ENCODE measurements at regions not wholly inside any gene's neighbourhood (a gene's known extent, or its start where the extent isn't known, plus 50 kb on each side); places are given as distances from the start of the nearest gene placed in this dataset.

DNA sequence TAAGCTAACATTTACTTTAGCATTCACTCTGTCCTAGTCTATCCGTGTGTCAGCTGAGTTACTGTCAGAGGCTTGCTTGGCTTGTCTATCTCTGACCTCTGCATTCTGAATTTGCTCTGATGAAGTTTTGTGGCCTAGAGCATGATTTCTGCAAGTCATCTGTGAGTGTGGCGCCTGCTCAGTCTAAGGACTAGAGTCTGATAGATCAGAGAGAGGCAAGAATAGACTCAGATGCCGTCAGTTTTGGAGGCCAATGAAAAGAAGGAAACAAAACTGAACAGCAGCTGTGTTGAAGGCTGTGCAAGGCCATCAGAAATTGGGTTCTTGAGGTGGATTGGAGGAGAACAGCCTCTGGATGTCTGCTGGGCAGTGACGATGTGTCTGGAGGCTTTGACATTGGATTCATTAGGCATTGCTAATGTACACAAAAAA is 573.1 kb downstream of the USP25 start:
- H3K4me3 Mint-ChIP-seq, result no peak overlapping the region
- H3K27me3 Mint-ChIP-seq, result no peaks in the 10 kb centered on the region
- H3K27ac Mint-ChIP-seq, result no peak overlapping the region
- DNase-seq, result no peak
- H3K36me3 Mint-ChIP-seq, result no peaks in the 10 kb centered on the region
- POLR2A ChIA-PET, result no interaction called here
- intact Hi-C loops (cut with micrococcal nuclease), result no loop called here
- H3K4me1 Mint-ChIP-seq (ENCODE audit: low read depth), result no peaks in the 10 kb centered on the region
- CTCF ChIA-PET, result no interaction called here
- no peaks in the 10 kb centered on the region for H3K9me3 Mint-ChIP-seq

DNA sequence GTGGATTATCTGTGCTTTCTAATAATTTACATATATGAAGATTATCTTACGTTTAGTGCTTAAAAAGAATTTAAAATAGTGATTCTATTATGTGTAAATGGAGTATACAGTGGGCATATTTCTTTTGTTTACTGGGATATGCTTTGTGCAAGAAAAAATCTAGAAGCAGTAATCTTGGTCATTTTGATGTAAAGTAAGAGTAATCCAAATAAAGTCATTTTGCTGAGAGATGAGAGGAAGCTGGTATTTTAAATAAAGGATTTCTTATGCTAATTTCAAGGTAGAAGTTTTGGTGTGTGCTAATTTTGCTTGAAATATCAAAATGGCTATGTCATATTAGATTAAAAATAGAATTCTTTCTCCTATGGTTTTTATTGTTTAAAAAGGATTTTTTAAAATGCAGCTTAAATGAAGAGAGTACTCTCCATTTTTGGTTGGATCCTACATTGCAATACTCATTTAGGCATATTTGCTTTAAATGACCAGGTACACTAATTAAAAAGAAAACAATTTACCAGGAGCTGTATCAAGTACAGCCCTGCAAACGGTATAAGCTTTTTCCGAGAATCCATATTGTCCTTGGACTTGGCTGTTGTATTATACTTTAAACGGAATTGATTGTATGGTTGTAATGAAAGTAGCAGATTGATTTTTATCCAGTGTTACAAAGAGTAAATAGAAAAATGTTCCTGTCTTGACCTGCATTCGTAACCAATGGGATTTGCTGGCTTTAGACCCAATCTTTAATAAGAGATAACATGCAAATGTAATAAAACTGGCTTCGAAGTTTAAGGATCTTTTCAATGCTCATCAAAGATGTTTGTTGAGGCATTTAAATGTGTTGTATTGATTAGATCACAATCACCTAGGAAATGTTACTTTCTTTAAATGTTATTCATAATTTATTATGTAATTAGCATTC is 574.7 kb downstream of the USP25 start:
- peaks cover 4% of the 10 kb centered on the region for H3K4me1 Mint-ChIP-seq (ENCODE audit: low read depth)
- CTCF ChIA-PET, result no interaction called here
- DNase-seq, result no peak
- no peak overlapping the region for H3K27ac Mint-ChIP-seq
- H3K27me3 Mint-ChIP-seq, result no peaks in the 10 kb centered on the region
- no peaks in the 10 kb centered on the region for H3K9me3 Mint-ChIP-seq
- intact Hi-C loops (cut with micrococcal nuclease), result no loop called here
- no peaks in the 10 kb centered on the region for H3K36me3 Mint-ChIP-seq
- POLR2A ChIA-PET, result no interaction called here
- no peak overlapping the region for H3K4me3 Mint-ChIP-seq

DNA sequence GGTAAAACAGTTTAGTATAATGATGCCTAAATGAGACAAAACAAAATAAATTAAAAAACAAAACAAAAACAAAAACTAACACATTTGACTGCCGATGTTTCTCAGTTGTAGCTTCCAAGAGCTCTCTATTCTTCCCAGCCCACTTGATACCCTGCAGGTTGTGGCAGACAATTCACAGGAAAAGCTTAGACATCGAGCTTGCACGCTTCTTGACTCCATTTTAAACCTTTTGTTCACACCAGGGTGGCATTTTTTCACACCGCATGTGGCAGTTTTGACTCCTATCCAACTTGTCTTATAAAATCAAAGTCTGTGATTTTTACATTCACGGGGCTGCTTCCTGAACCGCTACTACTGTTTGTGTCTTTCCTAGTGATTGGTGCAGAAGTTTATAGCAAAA is 575.9 kb downstream of the USP25 start:
- no peak for DNase-seq
- ChIA-PET CTCF (no interaction called here), POLR2A (no interaction called here)
- H3K4me1 Mint-ChIP-seq (ENCODE audit: low read depth), result peaks cover 7% of the 10 kb centered on the region
- intact Hi-C loops (cut with micrococcal nuclease), result no loop called here
- H3K9me3 Mint-ChIP-seq, result no peaks in the 10 kb centered on the region
- no peak overlapping the region for H3K27ac Mint-ChIP-seq
- H3K27me3 Mint-ChIP-seq, result no peaks in the 10 kb centered on the region
- no peak overlapping the region for H3K4me3 Mint-ChIP-seq
- no peaks in the 10 kb centered on the region for H3K36me3 Mint-ChIP-seq

DNA sequence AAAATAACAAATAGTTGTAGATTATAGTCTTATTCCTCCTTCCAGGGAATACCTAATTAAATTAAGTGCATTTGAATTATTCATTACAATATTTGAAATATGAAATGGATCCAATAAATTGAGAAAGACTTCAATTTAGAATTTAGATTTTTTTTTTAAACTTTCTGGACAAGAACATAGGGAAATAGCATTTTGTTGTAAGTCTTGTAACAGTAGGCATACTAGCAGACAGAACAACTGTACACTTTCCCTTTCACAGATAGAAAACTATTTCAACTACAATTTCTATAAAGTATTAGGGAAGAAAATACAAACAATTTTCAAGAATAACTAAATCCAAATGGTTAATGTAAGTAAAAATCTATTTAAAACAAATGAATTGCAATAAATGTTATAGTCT is 577.5 kb downstream of the USP25 start:
- CTCF ChIA-PET, result interaction anchor here (1.2 kb wide), 1 partner anchor 23 kb away, joined by 3 read pairs; no protein-coding TSS in a partner anchor
- H3K27me3 Mint-ChIP-seq, result no peaks in the 10 kb centered on the region

GRCh38 chr21:16308269-16308668 is 578.5 kb downstream of the USP25 start:
- peaks cover 7% of the 10 kb centered on the region for H3K4me1 Mint-ChIP-seq (ENCODE audit: low read depth)
- ChIA-PET POLR2A (no interaction called here), CTCF (no interaction called here)
- no peak overlapping the region for H3K27ac Mint-ChIP-seq
- intact Hi-C loops (cut with micrococcal nuclease), result no loop called here
- no peak overlapping the region for H3K4me3 Mint-ChIP-seq
- H3K36me3 Mint-ChIP-seq, result no peaks in the 10 kb centered on the region
- H3K9me3 Mint-ChIP-seq, result no peaks in the 10 kb centered on the region
- no peaks in the 10 kb centered on the region for H3K27me3 Mint-ChIP-seq
- DNase-seq, result no peak

More for the DNA sequence above, 577.5 kb downstream of the USP25 start:
- H3K27ac Mint-ChIP-seq, result no peak overlapping the region
- H3K4me1 Mint-ChIP-seq (ENCODE audit: low read depth), result peaks cover 7% of the 10 kb centered on the region
- H3K9me3 Mint-ChIP-seq, result no peaks in the 10 kb centered on the region
- intact Hi-C loops (cut with micrococcal nuclease), result no loop called here
- no peak for DNase-seq
- no peak overlapping the region for H3K4me3 Mint-ChIP-seq
- no peaks in the 10 kb centered on the region for H3K36me3 Mint-ChIP-seq
- POLR2A ChIA-PET, result no interaction called here

DNA sequence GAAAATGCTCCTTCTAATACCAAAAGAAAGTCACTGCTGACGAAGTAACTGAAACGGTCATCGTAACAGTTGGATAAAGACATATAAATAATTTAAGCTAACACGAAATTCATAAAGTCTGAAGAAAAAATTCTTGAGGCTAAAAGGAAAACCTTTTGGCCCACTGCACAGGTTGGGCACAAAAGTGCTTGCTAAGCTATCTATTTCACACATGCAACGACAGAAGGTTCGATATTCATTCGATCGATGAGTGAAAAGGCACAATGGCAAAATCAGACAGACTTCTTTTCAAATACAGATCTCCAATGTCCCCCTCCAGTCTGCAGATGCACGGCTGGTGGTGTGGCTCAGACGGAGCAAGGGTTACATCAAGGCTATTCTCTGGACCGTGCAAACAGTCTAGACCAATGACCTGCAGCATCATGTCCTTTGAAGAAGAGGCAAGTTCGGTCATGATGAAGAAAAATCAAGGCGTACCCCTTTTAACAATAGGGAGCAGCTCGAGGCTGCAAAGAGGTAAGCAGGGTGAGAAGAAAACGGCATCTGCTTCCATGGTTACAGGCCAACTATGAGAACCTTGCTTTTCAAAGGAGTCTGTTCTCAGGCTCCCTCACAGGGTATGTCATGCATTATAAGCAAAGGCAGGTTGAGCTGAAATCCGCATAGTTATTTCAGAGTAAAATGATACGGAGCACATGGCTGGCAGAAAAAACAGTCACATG is 579.6 kb downstream of the USP25 start:
- no peak overlapping the region for H3K4me3 Mint-ChIP-seq
- POLR2A ChIA-PET, result no interaction called here
- CTCF ChIA-PET, result no interaction called here
- H3K27me3 Mint-ChIP-seq, result no peaks in the 10 kb centered on the region
- H3K9me3 Mint-ChIP-seq, result no peaks in the 10 kb centered on the region
- H3K4me1 Mint-ChIP-seq (ENCODE audit: low read depth), result peaks cover 7% of the 10 kb centered on the region
- DNase-seq, result no peak
- intact Hi-C loops (cut with micrococcal nuclease), result no loop called here
- H3K36me3 Mint-ChIP-seq, result no peaks in the 10 kb centered on the region
- no peak overlapping the region for H3K27ac Mint-ChIP-seq

- no peaks in the 10 kb centered on the region for H3K36me3 Mint-ChIP-seq
- no peak overlapping the region for H3K27ac Mint-ChIP-seq
- no peak for DNase-seq
- no peak overlapping the region for H3K4me3 Mint-ChIP-seq
- H3K4me1 Mint-ChIP-seq (ENCODE audit: low read depth), result peaks cover 7% of the 10 kb centered on the region
- intact Hi-C loops (cut with micrococcal nuclease), result no loop called here
- POLR2A ChIA-PET, result no interaction called here
- H3K9me3 Mint-ChIP-seq, result no peaks in the 10 kb centered on the region
- CTCF ChIA-PET, result no interaction called here
- H3K27me3 Mint-ChIP-seq, result no peaks in the 10 kb centered on the region
Measured at GRCh38 chr21:16310176-16310575, 580.4 kb downstream of the USP25 start.

DNA sequence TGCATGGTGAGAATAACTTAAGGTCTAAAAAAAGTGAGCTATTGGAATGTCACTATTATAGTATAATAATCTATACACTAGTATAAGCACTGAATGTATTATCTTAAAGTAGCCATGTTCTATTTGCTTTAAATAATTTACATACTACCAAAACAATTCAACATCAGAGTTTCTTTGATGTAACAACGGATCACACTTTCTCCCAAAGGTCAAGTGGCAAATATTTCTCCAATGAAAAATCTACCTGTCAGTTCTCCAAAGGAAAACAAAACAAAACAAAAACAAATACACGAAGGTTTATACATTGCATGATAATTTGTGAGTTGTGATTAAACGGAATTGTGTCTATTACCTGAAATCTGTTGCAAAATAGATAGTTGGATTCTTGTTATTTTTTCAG is 581.4 kb downstream of the USP25 start:
- no peak overlapping the region for H3K27ac Mint-ChIP-seq
- intact Hi-C loops (cut with micrococcal nuclease), result no loop called here
- ChIA-PET POLR2A (no interaction called here), CTCF (interaction anchor here (1.2 kb wide), 1 partner anchor 19 kb away, joined by 3 read pairs; no protein-coding TSS in a partner anchor)
- H3K4me3 Mint-ChIP-seq, result no peak overlapping the region
- DNase-seq, result no peak
- H3K27me3 Mint-ChIP-seq, result no peaks in the 10 kb centered on the region
- no peaks in the 10 kb centered on the region for H3K36me3 Mint-ChIP-seq
- peaks cover 7% of the 10 kb centered on the region for H3K4me1 Mint-ChIP-seq (ENCODE audit: low read depth)
- H3K9me3 Mint-ChIP-seq, result no peaks in the 10 kb centered on the region

DNA sequence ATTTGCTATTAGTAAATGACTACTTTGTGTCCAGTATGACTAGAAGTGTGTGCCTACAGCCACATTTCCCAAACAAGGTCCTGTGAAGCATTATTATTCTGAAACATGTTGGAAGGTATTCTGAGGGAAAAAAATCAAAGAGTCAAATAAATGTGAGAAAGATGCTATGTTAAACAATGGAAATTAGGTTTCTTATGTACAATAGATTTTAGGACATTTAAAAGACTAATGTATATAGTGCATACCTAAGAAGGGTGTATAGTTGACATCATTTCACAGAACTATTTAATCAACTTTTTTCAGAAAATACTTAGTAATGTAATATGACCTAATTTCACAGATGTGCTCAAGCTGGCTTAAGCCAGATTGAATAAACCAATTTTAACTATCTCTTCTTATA is 582.5 kb downstream of the USP25 start:
- Mint-ChIP-seq H3K27me3 (no peaks in the 10 kb centered on the region), H3K4me1 (ENCODE audit: low read depth) (peaks cover 7% of the 10 kb centered on the region), H3K4me3 (no peak overlapping the region), H3K36me3 (no peaks in the 10 kb centered on the region), H3K9me3 (no peaks in the 10 kb centered on the region), H3K27ac (no peak overlapping the region)
- ChIA-PET CTCF (no interaction called here), POLR2A (no interaction called here)
- DNase-seq, result no peak
- intact Hi-C loops (cut with micrococcal nuclease), result no loop called here

- POLR2A ChIA-PET, result no interaction called here
- H3K27ac Mint-ChIP-seq, result no peak overlapping the region
- intact Hi-C loops (cut with micrococcal nuclease), result no loop called here
- H3K4me3 Mint-ChIP-seq, result no peak overlapping the region
- CTCF ChIA-PET, result no interaction called here
- no peak for DNase-seq
- no peaks in the 10 kb centered on the region for H3K36me3 Mint-ChIP-seq
- H3K4me1 Mint-ChIP-seq (ENCODE audit: low read depth), result peaks cover 1% of the 10 kb centered on the region
- no peaks in the 10 kb centered on the region for H3K27me3 Mint-ChIP-seq
- H3K9me3 Mint-ChIP-seq, result no peaks in the 10 kb centered on the region
Measured at GRCh38 chr21:16315223-16315622, 585.4 kb downstream of the USP25 start.

GRCh38 chr21:16318651-16319300 is 589.0 kb downstream of the USP25 start:
- intact Hi-C loops (cut with micrococcal nuclease), result no loop called here
- Mint-ChIP-seq H3K27ac (no peak overlapping the region), H3K4me1 (ENCODE audit: low read depth) (no peaks in the 10 kb centered on the region), H3K36me3 (no peaks in the 10 kb centered on the region), H3K9me3 (no peaks in the 10 kb centered on the region), H3K27me3 (peaks cover 2% of the 10 kb centered on the region), H3K4me3 (no peak overlapping the region)
- CTCF ChIA-PET, result no interaction called here
- POLR2A ChIA-PET, result no interaction called here
- DNase-seq, result no peak

DNA sequence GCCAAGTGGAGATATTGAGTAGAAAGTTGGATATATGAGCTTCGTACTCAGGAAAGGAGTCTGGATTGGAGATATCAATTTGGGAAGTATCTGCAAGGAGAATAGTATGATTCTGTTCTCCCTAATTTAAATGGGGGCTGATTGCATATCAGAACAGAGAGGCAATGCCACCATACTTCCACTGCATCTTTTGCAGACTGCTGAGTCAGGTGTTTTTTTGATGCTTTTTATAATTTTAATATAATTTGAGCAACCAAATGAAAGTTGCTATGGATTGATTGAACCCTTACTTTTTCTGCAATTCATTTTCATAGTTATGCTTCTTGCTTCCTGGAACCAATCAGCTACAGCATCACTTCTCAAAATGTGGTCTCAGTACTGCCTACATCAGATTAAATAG is 590.3 kb downstream of the USP25 start:
- POLR2A ChIA-PET, result no interaction called here
- no peaks in the 10 kb centered on the region for H3K36me3 Mint-ChIP-seq
- intact Hi-C loops (cut with micrococcal nuclease), result no loop called here

More for the DNA sequence above, 590.3 kb downstream of the USP25 start:
- no peak for DNase-seq
- no peaks in the 10 kb centered on the region for H3K4me1 Mint-ChIP-seq (ENCODE audit: low read depth)
- no peak overlapping the region for H3K4me3 Mint-ChIP-seq
- CTCF ChIA-PET, result no interaction called here
- no peak overlapping the region for H3K27ac Mint-ChIP-seq
- H3K9me3 Mint-ChIP-seq, result no peaks in the 10 kb centered on the region
- H3K27me3 Mint-ChIP-seq, result peaks cover 2% of the 10 kb centered on the region

Measured in activated CD4-positive, alpha-beta memory T cell treated with anti-CD3 and anti-CD28 coated beads for 36 hours (primary cell).